NT2/D1 (cell line): ENCODE measurements at regions not wholly inside any gene's neighbourhood (a gene's known extent, or its start where the extent isn't known, plus 50 kb on each side); places are given as distances from the start of the nearest gene placed in this dataset.

Experiments used
- SUZ12 ChIP-seq: IDR thresholded peaks from 2 replicates; pipeline ENCODE4 v1.6.1; 2011; ENCODE audit not compliant: insufficient read length, insufficient read depth; ENCODE audit errors: extremely low read depth
- YY1 ChIP-seq: IDR thresholded peaks from 2 replicates; pipeline ENCODE4 v1.6.1; 2011; ENCODE audit not compliant: insufficient read length, insufficient read depth
- ZNF274 ChIP-seq: IDR thresholded peaks from 2 replicates; pipeline ENCODE4 v1.6.1; 2011; ENCODE audit warnings: mild to moderate bottlenecking, low read depth, low read length

DNA sequence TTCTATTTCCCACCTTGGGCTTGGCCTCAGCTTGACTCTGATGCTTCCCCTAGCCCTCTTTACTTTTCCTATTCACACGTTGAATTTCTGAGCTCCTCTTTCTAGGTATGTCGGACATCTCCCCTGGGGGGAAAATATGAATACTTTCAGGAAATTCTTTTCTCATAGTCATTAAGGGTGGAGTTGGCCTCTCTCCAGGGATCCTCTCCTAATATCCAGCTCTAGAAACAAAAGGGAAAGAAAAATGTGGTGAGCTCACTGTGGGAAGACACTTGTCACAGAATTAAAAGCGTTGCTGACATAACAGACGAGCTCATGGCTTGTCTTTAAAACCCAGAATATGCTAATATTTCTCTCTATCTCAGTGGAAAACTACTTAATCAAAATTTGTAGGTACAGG is 132.7 kb upstream of the MEX3C start:
- TF ChIP-seq SUZ12 (no peak), ZNF274 (no peak), YY1 (no peak)
